Mucosa of descending colon (tissue), 3 donors: ENCODE measurements at regions not wholly inside any gene's neighbourhood (a gene's known extent, or its start where the extent isn't known, plus 50 kb on each side); places are given as distances from the start of the nearest gene placed in this dataset.

Experiments
- ATAC-seq: fragments of 200-7000 bp; cut with Tn5 transposase; one replicate; pipeline ENCODE4 v1.9.1; 2020; ENCODE audit warnings: mild to moderate bottlenecking, moderate library complexity
- DNase-seq, 3 donors: peaks; one replicate each; pipeline ENCODE4 v3.0.0-alpha.2; 2020
- H3K36me3 ChIP-seq: fragments of 200-600 bp; one replicate; pipeline ENCODE4 v1.8.0; 2021; ENCODE audit warnings: low read depth, mild to moderate bottlenecking
- H3K4me1 ChIP-seq: fragments of 200-600 bp; one replicate; pipeline ENCODE4 v1.8.0; 2021; ENCODE audit warnings: low read depth, mild to moderate bottlenecking
- H3K4me3 ChIP-seq: fragments of 200-600 bp; one replicate; pipeline ENCODE4 v1.8.0; 2021; ENCODE audit warnings: mild to moderate bottlenecking
- H3K9me3 ChIP-seq: fragments of 200-600 bp; one replicate; pipeline ENCODE4 v1.8.0; 2021; ENCODE audit warnings: mild to moderate bottlenecking
- CTCF ChIP-seq: fragments of 200-600 bp; IDR thresholded peaks from one replicate; pipeline ENCODE4 v1.8.0; 2022; ENCODE audit warnings: antibody characterized with exemption, mild to moderate bottlenecking
- intact Hi-C, 2 donors: fragments of 100-400 bp; cut with DNase I in 1 of 2; cut with micrococcal nuclease in 1 of 2; formaldehyde crosslinking; loops; one replicate each; pipeline versions ENCODE4 v1.11.0 to v1.11.1; 2022; cut with DNase I, micrococcal nuclease
- donor health status: DM: no; HTN: no; CAD: no; lungs with moderate emphysema.
- donor health status: DM: no; HTN: no; CAD: no.
- donor health status: DM: no; HTN: yes; CAD: no.

GRCh38 chr12:125888921-125889320 lies 823.7 kb downstream of the AACS start:
- no peak for TF ChIP-seq CTCF
- Histone ChIP-seq H3K36me3 (no peaks in the 10 kb centered on the region), H3K9me3 (peaks cover 36% of the 10 kb centered on the region), H3K4me1 (no peaks in the 10 kb centered on the region), H3K4me3 (no peak overlapping the region)
- DNase-seq: no peak
- no peak for ATAC-seq
- intact Hi-C loops: no loop called here

- peaks cover 29% of the 10 kb centered on the region for H3K9me3 ChIP-seq
- intact Hi-C loops: no loop called here
- no peak for ATAC-seq
- H3K4me3 ChIP-seq: no peak overlapping the region
- no peaks in the 10 kb centered on the region for H3K4me1 ChIP-seq
- no peaks in the 10 kb centered on the region for H3K36me3 ChIP-seq
- no peak for TF ChIP-seq CTCF
- no peak for DNase-seq
Observed at GRCh38 chr12:125889742-125890141, 824.5 kb downstream of the AACS start.

GRCh38 chr12:125890366-125890905 lies 825.2 kb downstream of the AACS start:
- ATAC-seq: no peak
- TF ChIP-seq CTCF: no peak
- Histone ChIP-seq H3K4me3 (no peak overlapping the region), H3K36me3 (no peaks in the 10 kb centered on the region), H3K9me3 (peaks cover 25% of the 10 kb centered on the region), H3K4me1 (no peaks in the 10 kb centered on the region)
- no peak for DNase-seq
- intact Hi-C loops: no loop called here

GRCh38 chr12:125890971-125891370 lies 825.7 kb downstream of the AACS start:
- intact Hi-C loops: no loop called here
- H3K4me3 ChIP-seq: no peak overlapping the region
- no peak for ATAC-seq

GRCh38 chr12:125892276-125892675 lies 827.0 kb downstream of the AACS start:
- DNase-seq: no peak
- H3K36me3 ChIP-seq: no peaks in the 10 kb centered on the region
- no peak for TF ChIP-seq CTCF
- intact Hi-C loops: no loop called here
- H3K4me3 ChIP-seq: no peak overlapping the region
- no peak for ATAC-seq
- peaks cover 25% of the 10 kb centered on the region for H3K9me3 ChIP-seq
- H3K4me1 ChIP-seq: no peaks in the 10 kb centered on the region

More at GRCh38 chr12:125890971-125891370, 825.7 kb downstream of the AACS start:
- TF ChIP-seq CTCF: no peak
- Histone ChIP-seq H3K36me3 (no peaks in the 10 kb centered on the region), H3K4me1 (no peaks in the 10 kb centered on the region), H3K9me3 (peaks cover 25% of the 10 kb centered on the region)
- DNase-seq: no peak

GRCh38 chr12:125902991-125903390 lies 837.8 kb downstream of the AACS start:
- Histone ChIP-seq H3K4me3 (no peak overlapping the region), H3K9me3 (peaks cover 28% of the 10 kb centered on the region), H3K36me3 (no peaks in the 10 kb centered on the region), H3K4me1 (no peaks in the 10 kb centered on the region)
- DNase-seq: no peak
- intact Hi-C loops: no loop called here
- TF ChIP-seq CTCF: no peak
- no peak for ATAC-seq
